ENCODE measurements at regions not wholly inside any gene's neighbourhood (a gene's known extent, or its start where the extent isn't known, plus 50 kb on each side); places are given as distances from the start of the nearest gene placed in this dataset.
A peak's percentile ranks its signal among the peaks of the same experiment; 100 is the strongest.

DNA sequence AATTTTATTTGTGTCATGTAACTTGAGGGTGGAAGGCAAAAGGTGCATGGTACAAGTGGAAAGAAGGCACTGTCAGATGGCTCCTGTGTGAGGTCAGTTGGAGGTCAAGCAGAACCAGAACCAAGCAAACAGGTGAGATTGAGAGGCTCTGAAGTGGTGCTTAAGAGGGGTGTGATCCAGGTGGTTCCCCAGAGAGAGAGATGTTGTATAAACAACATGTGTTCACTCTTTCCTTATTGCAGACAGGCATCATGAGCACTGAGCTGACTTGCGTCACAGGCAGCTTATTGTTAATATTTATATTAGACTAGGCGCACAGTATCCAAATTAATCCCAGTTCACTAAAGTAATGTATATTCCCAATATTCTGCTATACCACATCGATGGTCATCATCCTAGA, 56.8 kb downstream of the CXCL13 start:
- peak; percentile 41 to 45 for DNase-seq
- intact Hi-C loops (cut with DNase I, micrococcal nuclease) = no loop called here

More for the DNA sequence above, 56.8 kb downstream of the CXCL13 start:
- ATAC-seq = peak; percentile 100

All from left colon (tissue), 2 donors.